ENCODE measurements at regions not wholly inside any gene's neighbourhood (a gene's known extent, or its start where the extent isn't known, plus 50 kb on each side); places are given as distances from the start of the nearest gene placed in this dataset.

DNA sequence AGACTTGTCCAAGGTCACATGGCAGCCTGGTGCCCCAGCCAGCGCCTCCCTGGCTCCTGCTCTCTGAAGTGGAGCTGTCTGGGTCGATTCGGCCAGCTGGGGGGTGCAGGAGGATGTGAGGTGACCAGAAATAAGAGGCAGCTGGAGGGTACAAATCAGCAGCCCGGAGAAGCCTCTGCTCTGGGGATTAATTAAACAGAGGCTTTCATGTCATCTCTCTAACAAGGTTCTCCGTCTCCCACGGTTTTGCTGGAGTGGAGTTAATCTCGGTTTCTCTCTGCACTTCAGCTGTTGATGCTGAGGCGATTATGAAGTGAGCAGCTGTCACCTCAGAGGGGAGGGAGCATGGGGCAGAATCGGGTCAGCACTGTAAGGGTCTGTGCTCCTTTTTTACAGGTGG, 236.8 kb downstream of the TLE3 start:
- TF ChIP-seq, protein P1, sequence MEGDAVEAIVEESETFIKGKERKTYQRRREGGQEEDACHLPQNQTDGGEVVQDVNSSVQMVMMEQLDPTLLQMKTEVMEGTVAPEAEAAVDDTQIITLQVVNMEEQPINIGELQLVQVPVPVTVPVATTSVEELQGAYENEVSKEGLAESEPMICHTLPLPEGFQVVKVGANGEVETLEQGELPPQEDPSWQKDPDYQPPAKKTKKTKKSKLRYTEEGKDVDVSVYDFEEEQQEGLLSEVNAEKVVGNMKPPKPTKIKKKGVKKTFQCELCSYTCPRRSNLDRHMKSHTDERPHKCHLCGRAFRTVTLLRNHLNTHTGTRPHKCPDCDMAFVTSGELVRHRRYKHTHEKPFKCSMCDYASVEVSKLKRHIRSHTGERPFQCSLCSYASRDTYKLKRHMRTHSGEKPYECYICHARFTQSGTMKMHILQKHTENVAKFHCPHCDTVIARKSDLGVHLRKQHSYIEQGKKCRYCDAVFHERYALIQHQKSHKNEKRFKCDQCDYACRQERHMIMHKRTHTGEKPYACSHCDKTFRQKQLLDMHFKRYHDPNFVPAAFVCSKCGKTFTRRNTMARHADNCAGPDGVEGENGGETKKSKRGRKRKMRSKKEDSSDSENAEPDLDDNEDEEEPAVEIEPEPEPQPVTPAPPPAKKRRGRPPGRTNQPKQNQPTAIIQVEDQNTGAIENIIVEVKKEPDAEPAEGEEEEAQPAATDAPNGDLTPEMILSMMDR (IDR thresholded peaks at IDR 0.05; ENCODE audit: control extremely low read depth, extremely low read depth, low read depth, missing control alignments): no peak
- ChIA-PET CTCF (no interaction called here), POLR2A (no interaction called here)
- no peak for DNase-seq (ENCODE audit: extremely low spot score)

DNA sequence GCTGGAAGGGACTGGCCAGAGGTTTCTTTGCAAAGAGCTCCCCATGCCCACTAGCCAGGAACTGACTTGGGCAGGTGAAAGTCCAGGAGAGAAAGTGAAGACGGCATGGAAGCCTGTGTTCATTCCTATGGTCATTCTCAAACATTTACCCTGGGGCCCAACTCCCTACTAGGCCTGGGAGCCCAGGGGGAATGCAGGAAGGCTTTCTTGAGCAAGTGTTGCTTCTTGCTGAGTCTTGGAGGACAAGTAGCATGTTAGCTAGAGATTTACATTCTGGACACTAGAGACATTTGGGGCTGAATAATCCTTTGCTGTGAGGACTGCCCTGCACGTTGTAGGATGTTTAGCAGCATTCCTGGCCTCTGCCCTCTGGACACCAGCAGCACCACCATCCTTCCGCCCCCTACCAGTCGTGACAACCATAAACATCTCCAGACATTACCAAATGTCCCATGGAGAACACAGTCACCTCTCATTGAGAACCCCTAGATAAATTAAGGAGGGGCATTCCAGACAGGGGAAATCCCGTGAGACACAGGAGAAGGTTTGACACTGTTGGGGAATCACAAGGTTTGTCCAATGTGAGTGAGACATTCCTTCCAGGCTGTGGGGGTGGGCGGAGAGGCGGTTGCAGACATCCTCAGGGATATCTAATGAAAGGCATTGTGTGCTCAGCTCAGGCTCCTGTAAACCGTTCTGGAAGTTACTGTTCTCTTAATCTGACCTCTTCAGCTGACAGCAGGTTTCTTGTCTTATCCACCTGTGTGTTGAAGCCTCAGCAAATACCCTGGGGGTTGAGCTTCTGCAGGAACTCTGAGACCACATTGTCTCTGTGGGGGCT, 236.2 kb downstream of the TLE3 start:
- DNase-seq (ENCODE audit: extremely low spot score): no peak
- ChIA-PET POLR2A (interaction anchor here (0.5 kb wide), 1 partner anchor 43 kb away, joined by 3 read pairs; no protein-coding TSS in a partner anchor), CTCF (no interaction called here)
- TF ChIP-seq, protein P1 (IDR thresholded peaks at IDR 0.05; ENCODE audit: control extremely low read depth, extremely low read depth, low read depth, missing control alignments): no peak

DNA sequence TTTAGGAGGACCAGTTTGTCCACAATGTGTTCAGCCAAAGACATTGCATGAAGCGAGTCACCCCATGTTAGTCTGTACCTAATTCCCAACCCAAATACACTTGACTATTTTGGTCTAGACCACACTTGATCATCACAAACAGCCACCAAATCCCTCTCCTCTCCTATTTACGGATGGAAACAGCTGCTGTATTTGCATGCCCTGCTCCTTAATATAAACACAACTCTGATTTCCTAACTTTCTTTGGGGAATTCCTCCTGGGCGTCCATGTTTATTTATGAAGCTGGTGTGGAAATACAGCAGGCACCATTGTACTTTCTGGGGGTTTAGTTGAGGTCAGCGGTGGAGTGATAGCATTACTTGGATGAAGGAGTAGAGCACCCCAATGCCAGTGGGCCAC, 235.2 kb downstream of the TLE3 start:
- CTCF ChIA-PET: interaction anchor here (1.1 kb wide), 1 partner anchor 15 kb away, joined by 3 read pairs; no protein-coding TSS in a partner anchor
- no peak for DNase-seq (ENCODE audit: extremely low spot score)
- TF ChIP-seq, protein P1 (IDR thresholded peaks at IDR 0.05; ENCODE audit: control extremely low read depth, extremely low read depth, low read depth, missing control alignments): no peak
- POLR2A ChIA-PET: no interaction called here

DNA sequence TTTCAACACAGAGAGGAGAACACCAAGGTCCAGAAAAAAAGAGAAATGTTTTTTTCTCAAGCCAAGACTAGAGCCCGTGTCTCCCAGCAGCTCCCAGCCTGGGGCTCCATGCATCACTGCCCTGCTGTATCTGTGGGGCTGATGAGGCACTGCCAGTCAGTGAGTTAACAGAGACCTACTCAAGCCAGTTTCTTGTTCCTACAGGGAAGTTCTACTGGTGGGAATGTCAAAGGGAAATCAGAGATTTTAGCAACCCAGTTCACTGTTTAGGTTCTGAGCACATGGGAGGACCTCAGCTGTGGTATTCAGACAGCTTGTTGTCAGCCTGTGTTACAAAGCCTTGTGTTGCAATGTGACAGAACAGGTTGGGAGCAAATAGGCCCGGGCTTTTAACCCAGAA, 234.3 kb downstream of the TLE3 start:
- POLR2A ChIA-PET: no interaction called here
- no peak for DNase-seq (ENCODE audit: extremely low spot score)
- CTCF ChIA-PET: interaction anchor here (1.1 kb wide), 1 partner anchor 14 kb away, joined by 3 read pairs; no protein-coding TSS in a partner anchor
- TF ChIP-seq, protein P1 (IDR thresholded peaks at IDR 0.05; ENCODE audit: control extremely low read depth, extremely low read depth, low read depth, missing control alignments): no peak

DNA sequence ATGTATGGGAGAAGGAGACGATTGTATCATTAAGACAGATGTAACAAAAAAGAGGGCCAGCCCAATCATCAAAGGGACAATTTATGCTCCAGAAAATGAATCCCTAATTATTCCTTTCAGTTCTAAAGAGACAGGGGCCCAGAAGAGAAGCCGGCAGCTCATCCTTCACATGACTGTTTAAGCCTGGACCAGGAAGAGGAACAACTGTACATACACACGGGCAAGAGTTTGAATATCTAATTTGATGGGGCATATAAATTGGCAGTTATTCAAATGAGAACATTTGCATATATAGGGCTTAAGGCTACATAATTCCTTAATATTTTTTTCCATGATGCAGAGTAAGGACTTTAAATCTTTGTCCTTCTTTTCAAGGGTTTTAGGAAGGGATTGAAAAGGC, 232.3 kb downstream of the TLE3 start:
- TF ChIP-seq, protein P1 (IDR thresholded peaks at IDR 0.05; ENCODE audit: control extremely low read depth, extremely low read depth, low read depth, missing control alignments): no peak
- CTCF ChIA-PET: interaction anchor here (1.0 kb wide), 1 partner anchor 10 kb away, joined by 3 read pairs; no protein-coding TSS in a partner anchor
- no peak for DNase-seq (ENCODE audit: extremely low spot score)
- POLR2A ChIA-PET: no interaction called here

DNA sequence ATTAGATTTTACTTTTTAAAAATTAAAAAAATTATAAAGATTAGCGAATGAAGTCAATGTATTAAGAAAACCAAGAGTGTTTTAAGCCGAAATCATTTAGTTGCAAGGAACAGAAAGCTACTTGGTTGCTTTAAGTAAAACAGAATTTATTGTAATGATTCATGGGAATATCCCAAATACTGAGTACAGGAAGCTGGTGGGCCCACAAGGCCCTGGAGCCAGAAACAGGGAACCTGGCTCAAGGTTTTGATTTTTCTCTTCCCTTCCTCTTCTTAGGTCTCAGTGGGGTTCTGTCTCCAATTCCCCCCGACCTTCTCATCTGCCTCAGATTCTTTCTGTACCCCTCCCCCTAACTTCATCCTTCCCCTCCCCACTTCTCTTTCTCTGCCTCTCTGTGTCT, 229.0 kb downstream of the TLE3 start:
- no peak for DNase-seq (ENCODE audit: extremely low spot score)
- CTCF ChIA-PET: no interaction called here
- TF ChIP-seq, protein P1 (IDR thresholded peaks at IDR 0.05; ENCODE audit: control extremely low read depth, extremely low read depth, low read depth, missing control alignments): no peak
- POLR2A ChIA-PET: no interaction called here

Data from GM10248 (cell line).